A549 (cell line): ENCODE measurements at regions not wholly inside any gene's neighbourhood (a gene's known extent, or its start where the extent isn't known, plus 50 kb on each side); places are given as distances from the start of the nearest gene placed in this dataset.

Source experiments
- ATAC-seq, 2 experiments: fragments of 200-7000 bp in 1 of 2; fragments of >200 bp in 1 of 2; cut with Nextera tagmentation in 1 of 2; cut with Tn5 transposase in 1 of 2; 3 replicates each; pipeline versions ENCODE4 v1.8.0 to v1.9.1; 2018 to 2020; ENCODE audit warnings: mild to moderate bottlenecking in 1 of 2, moderate library complexity in 1 of 2
- CTCF ChIA-PET: fragments of 300-600 bp; sonication (Branson Sonifier 250); formaldehyde crosslinking; extraction: SDS; loops from one replicate; lab custom pipeline; 2021; ENCODE audit warnings: antibody characterized with exemption, inconsistent platforms; lab: Yijun Ruan, JAX
- POLR2A ChIA-PET: fragments of 350-600 bp; formaldehyde crosslinking; extraction: SDS; loops from one replicate; lab custom pipeline; 2021; ENCODE audit warnings: antibody characterized with exemption, inconsistent platforms; lab: Yijun Ruan, JAX
- DNase-seq, 2 experiments: peaks; one replicate each; pipeline versions ENCODE4 v3.0.0 to v3.0.0-alpha.2; 2011 to 2016; ENCODE audit warnings: low read depth in 1 of 2, low spot score in 1 of 2
- FAIRE-seq: peaks from 2 replicates; lab custom pipeline; 2011; peaks lifted over from hg19 to GRCh38; lab: Jason Lieb, UNC
- H3K27ac ChIP-seq, 2 experiments: fragments of >200 bp; sonication (Bioruptor Twin); formaldehyde crosslinking; 3 replicates each; pipeline ENCODE4 v1.5.1; 2016 to 2017
- H3K4me1 ChIP-seq: fragments of >200 bp; sonication (Bioruptor Twin); formaldehyde crosslinking; 3 replicates; pipeline ENCODE4 v1.6.1; 2016
- H3K4me2 ChIP-seq: fragments of >200 bp; sonication (Bioruptor Twin); formaldehyde crosslinking; 3 replicates; pipeline ENCODE4 v1.6.1; 2016
- H3K4me3 ChIP-seq: fragments of >200 bp; sonication (Bioruptor Twin); formaldehyde crosslinking; 3 replicates; pipeline ENCODE4 v1.5.1; 2016
- H3K9me3 ChIP-seq: fragments of >200 bp; sonication (Bioruptor Twin); formaldehyde crosslinking; 3 replicates; pipeline ENCODE4 v1.6.1; 2016
- ATOH8 ChIP-seq: fragments of 250-450 bp; sonication (Bioruptor Pico); IDR thresholded peaks from 2 replicates; pipeline ENCODE4 v1.5.0; 2020; ENCODE audit warnings: low read depth, mild to moderate bottlenecking, moderate library complexity
- BCL3 ChIP-seq: fragments of >200 bp; sonication (Bioruptor Twin); formaldehyde crosslinking; IDR thresholded peaks from 3 replicates; pipeline ENCODE4 v1.6.1; 2016
- CBX2 ChIP-seq: fragments of 200-600 bp; sonication (generic); IDR thresholded peaks from 2 replicates; pipeline ENCODE4 v1.6.1; 2016; ENCODE audit warnings: low read depth, mild to moderate bottlenecking, borderline replicate concordance
- CBX8 ChIP-seq: fragments of 200-600 bp; sonication (generic); IDR thresholded peaks from 2 replicates; pipeline ENCODE4 v1.6.1; 2016
- CEBPB ChIP-seq, 2 experiments: fragments of >200 bp in 1 of 2; sonication (Bioruptor Twin) in 1 of 2; formaldehyde crosslinking in 1 of 2; IDR thresholded peaks; 2 replicates each; pipeline ENCODE4 v1.6.1; 2012 to 2016
- CHD4 ChIP-seq: fragments of 200-600 bp; sonication (generic); IDR thresholded peaks from 2 replicates; pipeline ENCODE4 v1.6.1; 2016; ENCODE audit warnings: antibody characterized with exemption, mild to moderate bottlenecking, borderline replicate concordance
- EHF ChIP-seq: fragments of 250-450 bp; sonication (Bioruptor Pico); IDR thresholded peaks from 2 replicates; pipeline ENCODE4 v1.5.0; 2020; ENCODE audit warnings: mild to moderate bottlenecking
- EP300 ChIP-seq, 2 experiments: fragments of >200 bp; sonication (Bioruptor Twin); formaldehyde crosslinking; IDR thresholded peaks; 2 replicates in 1 of 2; 3 replicates in 1 of 2; pipeline ENCODE4 v1.6.1; 2016 to 2017
- ESRRA ChIP-seq: fragments of 150-350 bp; IDR thresholded peaks from 2 replicates; pipeline ENCODE4 v1.6.1; 2014; ENCODE audit warnings: mild to moderate bottlenecking, low read length, borderline replicate concordance
- FOSB ChIP-seq: fragments of 250-450 bp; sonication (Bioruptor Pico); IDR thresholded peaks from 2 replicates; pipeline ENCODE4 v1.5.0; 2020; ENCODE audit warnings: mild to moderate bottlenecking, moderate library complexity
- HES2 ChIP-seq: fragments of >200 bp; sonication (Bioruptor Twin); formaldehyde crosslinking; IDR thresholded peaks from 2 replicates; pipeline ENCODE4 v1.6.1; 2016
- HEYL ChIP-seq: fragments of 250-450 bp; sonication (Bioruptor Pico); IDR thresholded peaks from 2 replicates; pipeline ENCODE4 v1.8.0; 2021; ENCODE audit warnings: mild to moderate bottlenecking, moderate library complexity
- HOXB13 ChIP-seq: fragments of 250-450 bp; sonication (Bioruptor Pico); IDR thresholded peaks from 2 replicates; pipeline ENCODE4 v1.5.0; 2020; ENCODE audit warnings: low read depth, mild to moderate bottlenecking, moderate library complexity
- HOXB5 ChIP-seq: fragments of 250-450 bp; sonication (Bioruptor Pico); IDR thresholded peaks from 2 replicates; pipeline ENCODE4 v1.5.0; 2020; ENCODE audit warnings: mild to moderate bottlenecking, moderate library complexity
- JUNB ChIP-seq: fragments of >200 bp; sonication (Bioruptor Twin); formaldehyde crosslinking; IDR thresholded peaks from 2 replicates; pipeline ENCODE4 v1.6.1; 2016
- MAFK ChIP-seq: fragments of 450-650 bp; IDR thresholded peaks from 2 replicates; pipeline ENCODE4 v1.6.1; 2014; ENCODE audit not compliant: partially characterized antibody
- MAX ChIP-seq: IDR thresholded peaks from 2 replicates; pipeline ENCODE4 v1.6.1; 2012
- MAZ ChIP-seq: fragments of 150-350 bp; IDR thresholded peaks from 2 replicates; pipeline ENCODE4 v1.6.1; 2014; ENCODE audit warnings: antibody characterized with exemption, low read depth, low read length, borderline replicate concordance
- MYC ChIP-seq: IDR thresholded peaks from 2 replicates; pipeline ENCODE4 v1.6.1; 2012; ENCODE audit warnings: mild to moderate bottlenecking, inconsistent platforms, low read length, improper control_type of control experiment, borderline replicate concordance
- NPAS2 ChIP-seq: fragments of 250-450 bp; sonication (Bioruptor Pico); IDR thresholded peaks from 2 replicates; pipeline ENCODE4 v1.8.0; 2022; ENCODE audit warnings: mild to moderate bottlenecking, moderate library complexity, borderline replicate concordance
- NR3C1 ChIP-seq: fragments of >200 bp; sonication (Bioruptor Twin); formaldehyde crosslinking; IDR thresholded peaks from 3 replicates; pipeline ENCODE4 v1.6.1; 2017
- PHF8 ChIP-seq: fragments of 200-600 bp; sonication (generic); IDR thresholded peaks from 2 replicates; pipeline ENCODE4 v1.6.1; 2016; ENCODE audit warnings: low read depth, mild to moderate bottlenecking, antibody characterized with exemption, moderate library complexity, borderline replicate concordance
- POLR2AphosphoS2 ChIP-seq: conservative IDR thresholded peaks from 2 replicates; pipeline ENCODE4 v1.6.1; 2012; ENCODE audit warnings: low read length, improper control_type of control experiment, inconsistent platforms
- RFX5 ChIP-seq: fragments of 450-650 bp; IDR thresholded peaks from 2 replicates; pipeline ENCODE4 v1.7.1; 2014; ENCODE audit warnings: antibody characterized with exemption, mild to moderate bottlenecking, moderate library complexity
- SMC3 ChIP-seq: fragments of >200 bp; sonication (Bioruptor Twin); formaldehyde crosslinking; IDR thresholded peaks from 3 replicates; pipeline ENCODE4 v1.6.1; 2018; ENCODE audit warnings: inconsistent platforms
- SREBF2 ChIP-seq: fragments of 450-650 bp; IDR thresholded peaks from 2 replicates; pipeline ENCODE4 v1.6.1; 2014; ENCODE audit warnings: mild to moderate bottlenecking, moderate library complexity
- TFCP2L1 ChIP-seq: fragments of 250-450 bp; sonication (Bioruptor Pico); IDR thresholded peaks from 2 replicates; pipeline ENCODE4 v1.5.0; 2021; ENCODE audit warnings: mild to moderate bottlenecking
- ZC3H11A ChIP-seq: fragments of 450-650 bp; IDR thresholded peaks from 2 replicates; pipeline ENCODE4 v1.6.1; 2014; ENCODE audit warnings: antibody characterized with exemption, mild to moderate bottlenecking
- WGBS: methylation state at CpG from one replicate; pipeline ENCODE4 v1.1.6; 2017; ENCODE audit errors: missing lambda C conversion rate; 5-methylcytosine and 5-hydroxymethylcytosine counted together
- TF ChIP-seq, protein P1 (sequence below): fragments of 250-450 bp; sonication (Bioruptor Pico); IDR thresholded peaks from 2 replicates; pipeline ENCODE4 v1.5.0; 2021; ENCODE audit warnings: mild to moderate bottlenecking, moderate library complexity, borderline replicate concordance

DNA sequence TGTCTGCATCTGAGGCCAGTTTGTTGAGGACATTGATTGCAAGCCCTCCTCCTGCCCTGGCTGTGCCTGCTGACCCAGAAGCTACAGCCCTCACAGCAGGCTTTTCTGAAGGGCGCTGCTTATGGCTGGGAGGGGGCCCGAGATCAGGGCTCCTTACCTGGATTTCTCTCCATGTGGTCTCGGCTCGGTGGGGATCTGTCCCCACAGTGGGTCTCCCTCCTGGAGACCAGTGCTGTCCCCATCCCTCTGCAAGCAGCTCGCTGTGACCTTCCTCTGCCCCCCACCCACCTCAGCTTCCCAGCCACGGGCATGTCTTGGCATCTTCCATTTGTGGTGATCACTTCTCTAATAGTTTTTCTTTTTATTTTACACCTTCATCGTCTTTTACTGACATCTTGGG, 357.9 kb downstream of the IRX2 start:
- ChIA-PET POLR2A (no interaction called here), CTCF (no interaction called here)
- no peaks in the 10 kb centered on the region for H3K9me3 ChIP-seq
- WGBS: 4% methylated on average over 6 of the region's 7 CpGs
- DNase-seq (no peak), FAIRE-seq (no peak), ATAC-seq (no peak)
- TF ChIP-seq MAFK (no peak), EP300 (IDR thresholded peaks at IDR 0.05) (no peak), TFCP2L1 (CRISPR knock-in tag) (no peak), EHF (CRISPR knock-in tag) (no peak), CBX2 (no peak), JUNB (no peak), MYC (no peak), BCL3 (no peak)
- no peak overlapping the region for H3K27ac ChIP-seq
- no peaks in the 10 kb centered on the region for H3K4me1 ChIP-seq
- no peak overlapping the region for H3K4me3 ChIP-seq
- H3K4me2 ChIP-seq: no peak overlapping the region

DNA sequence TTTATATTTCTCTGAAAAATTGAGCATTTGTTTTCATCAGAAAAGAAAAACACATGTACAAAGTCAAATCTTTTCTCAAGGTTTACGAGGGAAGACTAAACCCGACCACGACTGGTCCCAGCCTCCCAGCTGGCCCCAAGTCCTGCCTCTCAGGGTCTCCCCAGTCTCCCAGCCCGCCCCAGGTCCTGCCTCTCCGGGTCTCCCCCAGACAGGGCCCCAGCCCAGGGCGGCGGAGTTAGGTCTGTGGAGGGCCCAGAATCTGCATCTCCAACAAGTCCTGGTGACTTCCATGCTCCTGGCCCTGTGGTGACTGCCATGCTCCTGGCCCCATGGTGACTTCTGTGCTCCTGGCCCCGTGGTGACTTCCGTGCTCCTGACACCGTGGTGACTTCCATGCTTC, 359.9 kb downstream of the IRX2 start:
- ATAC-seq: no peak
- WGBS: 9% methylated on average over 10 of the region's 10 CpGs
- POLR2A ChIA-PET: no interaction called here

GRCh38 chr5:2391021-2391420, 360.5 kb downstream of the IRX2 start:
- DNase-seq: no peak
- no peaks in the 10 kb centered on the region for H3K9me3 ChIP-seq
- H3K27ac ChIP-seq: no peak overlapping the region
- 16% methylated on average over 10 of the region's 10 CpGs for WGBS
- ATAC-seq: no peak
- TF ChIP-seq ZC3H11A (no peak), CBX2 (no peak), FOSB (CRISPR knock-in tag) (no peak), MAZ (no peak), MAX (no peak), CHD4 (no peak), CEBPB (IDR thresholded peaks at IDR 0.05) (no peak), EP300 (IDR thresholded peaks at IDR 0.05) (no peak), HOXB5 (CRISPR knock-in tag) (no peak), RFX5 (no peak), SMC3 (no peak), HOXB13 (CRISPR knock-in tag) (no peak), BCL3 (no peak), CBX8 (no peak), POLR2AphosphoS2 (no peak), HES2 (no peak), TFCP2L1 (CRISPR knock-in tag) (no peak), NPAS2 (CRISPR knock-in tag) (no peak)
- TF ChIP-seq, protein P1, sequence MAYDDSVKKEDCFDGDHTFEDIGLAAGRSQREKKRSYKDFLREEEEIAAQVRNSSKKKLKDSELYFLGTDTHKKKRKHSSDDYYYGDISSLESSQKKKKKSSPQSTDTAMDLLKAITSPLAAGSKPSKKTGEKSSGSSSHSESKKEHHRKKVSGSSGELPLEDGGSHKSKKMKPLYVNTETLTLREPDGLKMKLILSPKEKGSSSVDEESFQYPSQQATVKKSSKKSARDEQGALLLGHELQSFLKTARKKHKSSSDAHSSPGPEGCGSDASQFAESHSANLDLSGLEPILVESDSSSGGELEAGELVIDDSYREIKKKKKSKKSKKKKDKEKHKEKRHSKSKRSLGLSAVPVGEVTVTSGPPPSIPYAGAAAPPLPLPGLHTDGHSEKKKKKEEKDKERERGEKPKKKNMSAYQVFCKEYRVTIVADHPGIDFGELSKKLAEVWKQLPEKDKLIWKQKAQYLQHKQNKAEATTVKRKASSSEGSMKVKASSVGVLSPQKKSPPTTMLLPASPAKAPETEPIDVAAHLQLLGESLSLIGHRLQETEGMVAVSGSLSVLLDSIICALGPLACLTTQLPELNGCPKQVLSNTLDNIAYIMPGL (CRISPR knock-in tag): no peak
- no peak overlapping the region for H3K4me3 ChIP-seq
- FAIRE-seq: no peak
- POLR2A ChIA-PET: no interaction called here
- CTCF ChIA-PET: no interaction called here
- H3K4me2 ChIP-seq: no peak overlapping the region
- no peaks in the 10 kb centered on the region for H3K4me1 ChIP-seq

More for the DNA sequence above, 359.9 kb downstream of the IRX2 start:
- Histone ChIP-seq H3K4me3 (no peak overlapping the region), H3K4me1 (no peaks in the 10 kb centered on the region), H3K9me3 (no peaks in the 10 kb centered on the region), H3K27ac (no peak overlapping the region), H3K4me2 (no peak overlapping the region)
- CTCF ChIA-PET: no interaction called here
- TF ChIP-seq ESRRA: no peak
- TF ChIP-seq POLR2AphosphoS2: no peak
- no peak for TF ChIP-seq SREBF2
- TF ChIP-seq NR3C1: no peak
- no peak for TF ChIP-seq HEYL (CRISPR knock-in tag)
- TF ChIP-seq ATOH8 (CRISPR knock-in tag): no peak
- no peak for TF ChIP-seq CBX2
- TF ChIP-seq TFCP2L1 (CRISPR knock-in tag): no peak
- TF ChIP-seq FOSB (CRISPR knock-in tag): no peak
- TF ChIP-seq PHF8: no peak
- no peak for TF ChIP-seq HOXB13 (CRISPR knock-in tag)
- TF ChIP-seq HOXB5 (CRISPR knock-in tag): no peak
- no peak for DNase-seq
- FAIRE-seq: no peak
